HL-60 (cell line): ENCODE measurements at regions not wholly inside any gene's neighbourhood (a gene's known extent, or its start where the extent isn't known, plus 50 kb on each side); places are given as distances from the start of the nearest gene placed in this dataset.
A peak's percentile ranks its signal among the peaks of the same experiment; 100 is the strongest.
"Not testable (repeated sequence)": the region's sequence is repeated elsewhere in the genome, so short reads cannot be mapped to it uniquely, and the experiment has no call there.

Source experiments
- DNase-seq, 2 experiments: peaks; one replicate each; pipeline ENCODE4 v3.0.0-alpha.2; 2010 to 2020; ENCODE audit warnings: low read depth in 1 of 2, low spot score in 1 of 2
- H3K27ac ChIP-seq: fragments of 250-450 bp; sonication (Bioruptor Pico); replicated peaks from 2 replicates; pipeline ENCODE4 v1.5.1; 2020; ENCODE audit warnings: mild to moderate bottlenecking, moderate library complexity
- H3K27me3 ChIP-seq: fragments of 250-450 bp; sonication (Bioruptor Pico); 2 replicates; pipeline ENCODE4 v1.5.1; 2021; ENCODE audit warnings: mild to moderate bottlenecking, moderate library complexity; ENCODE audit not compliant: insufficient read depth, poor library complexity, severe bottlenecking
- H3K4me3 ChIP-seq: replicated peaks from 2 replicates; pipeline ENCODE4 v1.5.1; 2011; ENCODE audit warnings: mild to moderate bottlenecking, control low read depth, low read length; ENCODE audit not compliant: insufficient read depth
- GABPA ChIP-seq: IDR thresholded peaks from 2 replicates; pipeline ENCODE4 v1.6.1; 2012; ENCODE audit warnings: low read depth
- POLR2AphosphoS5 ChIP-seq: IDR thresholded peaks from 2 replicates; pipeline ENCODE4 v1.6.1; 2012; ENCODE audit warnings: low read depth
- SPI1 ChIP-seq: IDR thresholded peaks from 2 replicates; pipeline ENCODE4 v1.6.1; 2012; ENCODE audit warnings: low read depth, mild to moderate bottlenecking, borderline replicate concordance
- TF ChIP-seq, protein P1 (sequence below): IDR thresholded peaks from 2 replicates; pipeline ENCODE4 v1.6.1; 2012; ENCODE audit warnings: low read depth; ENCODE audit not compliant: insufficient replicate concordance
- TF ChIP-seq, protein P2 (sequence below): IDR thresholded peaks from one replicate; pipeline ENCODE4 v1.5.1; 2011; ENCODE audit warnings: low read length, control low read depth, inconsistent platforms; ENCODE audit not compliant: insufficient read depth

DNA sequence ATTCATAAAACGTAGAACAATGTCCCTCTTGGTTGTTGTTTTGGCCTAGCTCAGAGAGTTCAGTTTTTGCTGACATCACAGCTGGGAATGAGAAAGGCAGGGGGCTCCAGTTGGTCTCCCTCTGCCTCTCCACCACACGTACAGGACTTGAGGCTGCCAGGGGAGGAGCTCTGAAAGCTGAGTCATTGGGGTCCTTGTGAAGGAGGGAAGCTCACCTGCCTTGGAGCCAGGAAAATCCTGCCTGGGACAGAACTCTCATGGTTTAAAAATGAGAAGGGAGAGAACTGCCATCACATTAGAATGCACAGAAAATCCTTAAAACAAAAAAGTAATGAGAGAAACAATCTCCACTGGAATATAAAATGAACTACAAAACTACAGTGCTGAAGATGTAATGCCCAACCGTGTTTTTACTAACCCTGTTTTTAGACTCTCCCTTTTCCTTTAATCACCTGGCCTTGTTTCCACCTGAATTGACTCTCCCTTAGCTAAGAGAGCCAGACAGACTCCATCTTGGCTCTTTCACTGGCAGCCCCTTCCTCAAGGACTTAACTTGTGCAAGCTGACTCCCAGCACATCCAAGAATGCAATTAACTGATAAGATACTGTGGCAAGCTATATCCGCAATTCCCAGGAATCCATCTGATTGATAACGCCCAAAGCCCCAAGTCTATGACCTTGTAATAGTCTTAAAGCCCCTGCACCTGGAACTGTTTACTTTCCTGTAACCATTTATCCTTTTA, 58.6 kb upstream of the TARP start:
- H3K4me3 ChIP-seq, H3K27me3 ChIP-seq, H3K27ac ChIP-seq, DNase-seq: not testable (repeated sequence)

DNA sequence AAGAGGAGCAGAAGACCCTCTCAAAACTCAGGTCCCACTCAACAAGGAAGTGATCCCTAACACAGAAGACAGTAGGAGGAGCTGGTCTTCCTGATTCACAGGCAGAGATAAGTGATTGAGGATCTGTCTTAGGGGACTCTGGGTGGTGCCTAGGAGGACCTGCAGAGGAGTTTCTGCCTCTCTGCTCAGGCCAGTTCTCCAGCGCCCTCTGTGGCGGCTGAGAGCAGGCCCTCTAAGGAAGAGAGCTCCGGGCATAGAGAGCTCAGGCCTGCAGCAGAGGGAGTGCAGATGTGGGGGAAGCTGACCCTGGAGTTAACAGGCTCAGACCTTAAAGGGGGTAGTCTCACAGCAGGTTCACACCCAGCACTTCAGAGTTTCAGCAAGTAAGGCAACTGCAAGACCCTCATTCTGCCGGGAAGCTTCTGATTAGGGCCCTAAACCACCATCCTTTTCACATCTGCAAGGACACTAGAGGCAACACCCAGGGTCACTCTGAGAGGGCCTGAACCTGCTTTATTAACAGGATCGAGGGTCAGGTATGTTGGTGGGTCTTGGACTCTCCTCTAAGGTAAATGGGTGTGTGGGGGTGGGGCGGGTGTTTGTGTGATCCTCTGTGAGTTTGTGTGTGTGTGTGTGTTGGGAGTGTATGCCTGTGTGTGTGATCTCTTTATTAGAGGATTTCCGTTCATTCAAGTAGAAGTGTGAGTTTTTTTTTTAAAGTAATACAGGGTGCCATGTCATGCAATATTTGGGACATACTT, 57.6 kb upstream of the TARP start:
- DNase-seq: peak in 1 of 2 experiments; percentile 54
- Histone ChIP-seq H3K27me3 (no peaks in the 10 kb centered on the region), H3K4me3 (no peak overlapping the region), H3K27ac (no peak overlapping the region; the same call in 1 of the 2 replicates)
- TF ChIP-seq, protein P1, sequence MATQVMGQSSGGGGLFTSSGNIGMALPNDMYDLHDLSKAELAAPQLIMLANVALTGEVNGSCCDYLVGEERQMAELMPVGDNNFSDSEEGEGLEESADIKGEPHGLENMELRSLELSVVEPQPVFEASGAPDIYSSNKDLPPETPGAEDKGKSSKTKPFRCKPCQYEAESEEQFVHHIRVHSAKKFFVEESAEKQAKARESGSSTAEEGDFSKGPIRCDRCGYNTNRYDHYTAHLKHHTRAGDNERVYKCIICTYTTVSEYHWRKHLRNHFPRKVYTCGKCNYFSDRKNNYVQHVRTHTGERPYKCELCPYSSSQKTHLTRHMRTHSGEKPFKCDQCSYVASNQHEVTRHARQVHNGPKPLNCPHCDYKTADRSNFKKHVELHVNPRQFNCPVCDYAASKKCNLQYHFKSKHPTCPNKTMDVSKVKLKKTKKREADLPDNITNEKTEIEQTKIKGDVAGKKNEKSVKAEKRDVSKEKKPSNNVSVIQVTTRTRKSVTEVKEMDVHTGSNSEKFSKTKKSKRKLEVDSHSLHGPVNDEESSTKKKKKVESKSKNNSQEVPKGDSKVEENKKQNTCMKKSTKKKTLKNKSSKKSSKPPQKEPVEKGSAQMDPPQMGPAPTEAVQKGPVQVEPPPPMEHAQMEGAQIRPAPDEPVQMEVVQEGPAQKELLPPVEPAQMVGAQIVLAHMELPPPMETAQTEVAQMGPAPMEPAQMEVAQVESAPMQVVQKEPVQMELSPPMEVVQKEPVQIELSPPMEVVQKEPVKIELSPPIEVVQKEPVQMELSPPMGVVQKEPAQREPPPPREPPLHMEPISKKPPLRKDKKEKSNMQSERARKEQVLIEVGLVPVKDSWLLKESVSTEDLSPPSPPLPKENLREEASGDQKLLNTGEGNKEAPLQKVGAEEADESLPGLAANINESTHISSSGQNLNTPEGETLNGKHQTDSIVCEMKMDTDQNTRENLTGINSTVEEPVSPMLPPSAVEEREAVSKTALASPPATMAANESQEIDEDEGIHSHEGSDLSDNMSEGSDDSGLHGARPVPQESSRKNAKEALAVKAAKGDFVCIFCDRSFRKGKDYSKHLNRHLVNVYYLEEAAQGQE: no peak
- TF ChIP-seq GABPA (no peak), SPI1 (no peak), POLR2AphosphoS5 (no peak)
- TF ChIP-seq, protein P2, sequence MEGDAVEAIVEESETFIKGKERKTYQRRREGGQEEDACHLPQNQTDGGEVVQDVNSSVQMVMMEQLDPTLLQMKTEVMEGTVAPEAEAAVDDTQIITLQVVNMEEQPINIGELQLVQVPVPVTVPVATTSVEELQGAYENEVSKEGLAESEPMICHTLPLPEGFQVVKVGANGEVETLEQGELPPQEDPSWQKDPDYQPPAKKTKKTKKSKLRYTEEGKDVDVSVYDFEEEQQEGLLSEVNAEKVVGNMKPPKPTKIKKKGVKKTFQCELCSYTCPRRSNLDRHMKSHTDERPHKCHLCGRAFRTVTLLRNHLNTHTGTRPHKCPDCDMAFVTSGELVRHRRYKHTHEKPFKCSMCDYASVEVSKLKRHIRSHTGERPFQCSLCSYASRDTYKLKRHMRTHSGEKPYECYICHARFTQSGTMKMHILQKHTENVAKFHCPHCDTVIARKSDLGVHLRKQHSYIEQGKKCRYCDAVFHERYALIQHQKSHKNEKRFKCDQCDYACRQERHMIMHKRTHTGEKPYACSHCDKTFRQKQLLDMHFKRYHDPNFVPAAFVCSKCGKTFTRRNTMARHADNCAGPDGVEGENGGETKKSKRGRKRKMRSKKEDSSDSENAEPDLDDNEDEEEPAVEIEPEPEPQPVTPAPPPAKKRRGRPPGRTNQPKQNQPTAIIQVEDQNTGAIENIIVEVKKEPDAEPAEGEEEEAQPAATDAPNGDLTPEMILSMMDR: no peak

DNA sequence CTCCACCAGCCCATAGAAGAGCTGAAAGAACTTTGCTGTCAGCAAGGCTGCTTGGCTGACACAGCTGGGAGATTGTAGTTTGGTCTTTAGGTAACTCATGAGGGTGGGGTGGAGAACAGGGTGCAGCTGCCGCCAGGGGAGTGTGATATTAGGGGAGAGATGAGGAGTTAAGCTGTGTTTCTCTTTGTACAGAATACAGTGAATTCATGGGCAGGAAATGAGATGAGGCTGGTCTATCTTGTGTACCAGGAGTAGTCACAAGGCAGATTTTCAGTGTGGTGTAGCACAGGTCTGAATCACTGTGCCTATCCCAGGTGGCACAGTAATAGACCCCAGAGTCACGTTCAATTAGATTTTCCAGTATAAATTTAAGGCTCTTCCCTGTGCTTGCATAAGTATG, 56.6 kb upstream of the TARP start:
- Histone ChIP-seq H3K27me3 (no peaks in the 10 kb centered on the region), H3K27ac (no peak overlapping the region), H3K4me3 (no peak overlapping the region)
- DNase-seq: no peak
- TF ChIP-seq, protein P2: no peak
- TF ChIP-seq SPI1: no peak
- no peak for TF ChIP-seq GABPA
- TF ChIP-seq, protein P1: no peak
- no peak for TF ChIP-seq POLR2AphosphoS5

DNA sequence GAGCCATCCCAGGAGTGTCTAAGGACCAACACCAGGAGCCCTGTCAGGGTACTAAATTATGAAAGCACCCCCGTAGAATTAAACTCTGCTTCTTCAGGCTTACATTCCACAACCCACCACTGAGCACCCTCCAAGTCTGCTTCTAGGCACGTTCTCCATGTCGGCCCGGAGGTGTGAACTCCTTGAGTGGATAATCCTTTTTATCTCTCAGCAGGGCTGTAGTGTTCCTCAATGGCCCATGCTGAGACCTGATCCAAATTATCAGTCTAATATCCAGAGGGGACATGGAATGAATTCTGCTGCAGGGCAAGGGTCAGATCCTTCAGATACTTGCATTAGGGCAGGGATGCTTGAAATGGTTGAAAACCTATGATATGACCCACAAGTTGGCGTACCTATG, 55.9 kb upstream of the TARP start:
- Histone ChIP-seq H3K4me3 (no peak overlapping the region), H3K27me3 (no peaks in the 10 kb centered on the region), H3K27ac (no peak overlapping the region)
- no peak for DNase-seq
- TF ChIP-seq GABPA (no peak), POLR2AphosphoS5 (no peak), SPI1 (no peak)
- TF ChIP-seq, protein P1: no peak
- TF ChIP-seq, protein P2: no peak
